GM12891 (cell line): ENCODE measurements at regions not wholly inside any gene's neighbourhood (a gene's known extent, or its start where the extent isn't known, plus 50 kb on each side); places are given as distances from the start of the nearest gene placed in this dataset.

ENCODE experiments used
- POLR2A ChIP-seq: IDR thresholded peaks from 2 replicates; pipeline ENCODE4 v1.6.1; 2011; ENCODE audit warnings: low read depth, low read length, control low read depth
- POLR2AphosphoS5 ChIP-seq: IDR thresholded peaks from 2 replicates; pipeline ENCODE4 v1.6.1; 2011; ENCODE audit warnings: low read depth, low read length, control low read depth
- SPI1 ChIP-seq: IDR thresholded peaks from 2 replicates; pipeline ENCODE4 v1.6.1; 2011; ENCODE audit warnings: low read depth, low read length, control low read depth
- TAF1 ChIP-seq: IDR thresholded peaks from 2 replicates; pipeline ENCODE4 v1.6.1; 2011; ENCODE audit warnings: low read depth, low read length, control low read depth

GRCh38 chr2:118722976-118723375 lies 124.5 kb downstream of the EN1 start:
- TF ChIP-seq TAF1 (no peak), POLR2AphosphoS5 (no peak), POLR2A (no peak), SPI1 (no peak)
